GM23338 (cell line): ENCODE measurements at regions not wholly inside any gene's neighbourhood (a gene's known extent, or its start where the extent isn't known, plus 50 kb on each side); places are given as distances from the start of the nearest gene placed in this dataset.
A peak's percentile ranks its signal among the peaks of the same experiment; 100 is the strongest.

ENCODE experiments used
- ATAC-seq: fragments of 200-7000 bp; cut with Tn5 transposase; 3 replicates; pipeline ENCODE4 v1.9.1; 2020
- DNase-seq: peaks from one replicate; pipeline ENCODE4 v3.0.0-alpha.2; 2015; ENCODE audit warnings: low spot score
- H2AFZ ChIP-seq: fragments of 200-600 bp; sonication (generic); 2 replicates; pipeline ENCODE4 v1.8.0; 2016; ENCODE audit warnings: antibody characterized with exemption, mild to moderate bottlenecking, moderate library complexity
- H3F3A ChIP-seq: fragments of 200-600 bp; sonication (generic); replicated peaks from 2 replicates; pipeline ENCODE4 v1.8.0; 2017; ENCODE audit warnings: antibody characterized with exemption, mixed run types, low read depth
- H3K27ac ChIP-seq: fragments of 200-600 bp; sonication (generic); 2 replicates; pipeline ENCODE4 v1.6.1; 2016; ENCODE audit warnings: low read depth
- H3K27me3 ChIP-seq: fragments of 200-600 bp; sonication (generic); 2 replicates; pipeline ENCODE4 v1.8.0; 2016; ENCODE audit warnings: mild to moderate bottlenecking, mixed run types, moderate library complexity; ENCODE audit not compliant: insufficient read depth
- H3K36me3 ChIP-seq: fragments of 200-600 bp; sonication (generic); 2 replicates; pipeline ENCODE4 v1.8.0; 2016; ENCODE audit warnings: mild to moderate bottlenecking; ENCODE audit not compliant: insufficient read depth
- H3K4me1 ChIP-seq: fragments of 200-600 bp; sonication (generic); 2 replicates; pipeline ENCODE4 v1.8.0; 2016; ENCODE audit warnings: mild to moderate bottlenecking, moderate library complexity; ENCODE audit not compliant: insufficient read depth
- H3K4me2 ChIP-seq: fragments of 200-600 bp; sonication (generic); 2 replicates; pipeline ENCODE4 v1.7.1; 2017; ENCODE audit warnings: mixed run types
- H3K4me3 ChIP-seq: fragments of 200-600 bp; sonication (generic); 2 replicates; pipeline ENCODE4 v1.6.1; 2016; ENCODE audit warnings: mixed run types
- H3K79me2 ChIP-seq: fragments of 200-600 bp; sonication (generic); replicated peaks from 2 replicates; pipeline ENCODE4 v1.8.0; 2017; ENCODE audit warnings: mild to moderate bottlenecking; ENCODE audit not compliant: insufficient read depth
- H3K9me2 ChIP-seq: fragments of 200-600 bp; sonication (generic); 2 replicates; pipeline ENCODE4 v1.8.0; 2017; ENCODE audit not compliant: insufficient read depth
- H4K20me1 ChIP-seq: fragments of 200-600 bp; sonication (generic); replicated peaks from 2 replicates; pipeline ENCODE4 v1.8.0; 2017; ENCODE audit warnings: mild to moderate bottlenecking; ENCODE audit not compliant: insufficient read depth
- H3K27ac Mint-ChIP-seq: 2 replicates; pipeline ENCODE4 v1.8.0; 2020; ENCODE audit warnings: inconsistent platforms, mild to moderate bottlenecking, moderate library complexity, mixed read lengths
- H3K27me3 Mint-ChIP-seq: 3 replicates; pipeline ENCODE4 v1.8.0; 2022; ENCODE audit warnings: low read depth, mild to moderate bottlenecking, moderate library complexity, mixed read lengths, inconsistent platforms; ENCODE audit not compliant: insufficient read depth, poor library complexity
- H3K36me3 Mint-ChIP-seq: 3 replicates; pipeline ENCODE4 v1.8.0; 2021; ENCODE audit warnings: low read depth, mild to moderate bottlenecking, inconsistent platforms, moderate library complexity, mixed read lengths
- H3K4me1 Mint-ChIP-seq: 3 replicates; pipeline ENCODE4 v1.8.0; 2020; ENCODE audit warnings: mild to moderate bottlenecking, inconsistent platforms, mixed read lengths
- H3K4me3 Mint-ChIP-seq: 3 replicates; pipeline ENCODE4 v1.8.0; 2021; ENCODE audit warnings: moderate library complexity, mild to moderate bottlenecking, inconsistent platforms, mixed read lengths
- H3K9me3 Mint-ChIP-seq: 3 replicates; pipeline ENCODE4 v1.8.0; 2020; ENCODE audit warnings: moderate library complexity, mild to moderate bottlenecking, inconsistent platforms, mixed read lengths
- CREB1 ChIP-seq: fragments of 250-450 bp; sonication (Bioruptor Pico); IDR thresholded peaks from 2 replicates; pipeline ENCODE4 v1.5.0; 2020; ENCODE audit warnings: low read depth, mild to moderate bottlenecking, moderate library complexity
- CTCF ChIP-seq, 2 experiments: fragments of 200-600 bp in 1 of 2; sonication (generic) in 1 of 2; conservative IDR thresholded peaks; 2 replicates each; pipeline versions ENCODE4 v1.5.1 to v1.6.1; 2016 to 2017; ENCODE audit warnings: antibody characterized with exemption in 2 of 2, low read depth in 2 of 2, mild to moderate bottlenecking in 2 of 2, moderate library complexity in 1 of 2
- EZH2phosphoT487 ChIP-seq: fragments of 200-600 bp; sonication (generic); IDR thresholded peaks from one replicate; pipeline ENCODE4 v1.8.1; 2018; ENCODE audit warnings: antibody characterized with exemption; ENCODE audit not compliant: unreplicated experiment
- NANOG ChIP-seq: IDR thresholded peaks from 2 replicates; pipeline ENCODE4 v1.6.1; 2016; ENCODE audit warnings: antibody characterized with exemption, borderline replicate concordance
- POLR2AphosphoS5 ChIP-seq: IDR thresholded peaks from 2 replicates; pipeline ENCODE4 v1.6.1; 2016; ENCODE audit warnings: antibody characterized with exemption, low read depth
- STAT1 ChIP-seq: IDR thresholded peaks from one replicate; pipeline ENCODE4 v1.6.1; 2016; ENCODE audit warnings: antibody characterized with exemption; ENCODE audit not compliant: unreplicated experiment
- ZNF462 ChIP-seq: fragments of 250-450 bp; sonication (Bioruptor Pico); IDR thresholded peaks from 2 replicates; pipeline ENCODE4 v1.5.0; 2020; ENCODE audit warnings: mild to moderate bottlenecking, moderate library complexity

- Histone ChIP-seq H3K4me1 (peaks cover 26% of the 10 kb centered on the region), H2AFZ (no peak overlapping the region), H3F3A (0 out of 2 replicates have a peak, but pooled peaks cover 5% of the 10 kb centered on the region), H3K4me3 (no peak overlapping the region), H3K36me3 (peaks cover 14% of the 10 kb centered on the region; the same call in 1 of the 2 replicates), H3K4me2 (peak overlapping the region; percentile 48), H3K27me3 (no peaks in the 10 kb centered on the region), H3K27ac (peak overlapping the region; percentile 78), H3K9me2 (peaks cover 10% of the 10 kb centered on the region), H3K79me2 (no peaks in the 10 kb centered on the region), H4K20me1 (no peaks in the 10 kb centered on the region)
- DNase-seq, result peak; percentile 43
- Mint-ChIP-seq H3K4me3 (no peak overlapping the region), H3K27me3 (peaks cover 6% of the 10 kb centered on the region), H3K36me3 (peaks cover 62% of the 10 kb centered on the region), H3K27ac (peak overlapping the region; percentile 83), H3K4me1 (peaks cover 36% of the 10 kb centered on the region), H3K9me3 (peaks cover 49% of the 10 kb centered on the region)
- TF ChIP-seq CREB1 (CRISPR knock-in tag), result no peak
- no peak for TF ChIP-seq EZH2phosphoT487
- no peak for TF ChIP-seq CTCF (conservative IDR thresholded peaks at IDR 0.05; ENCODE audit: low read depth in 2 of 2)
- TF ChIP-seq STAT1, result no peak
- peak; percentile 69 for TF ChIP-seq NANOG
- no peak for TF ChIP-seq POLR2AphosphoS5
- peak; percentile 66; the same call in 1 of the 2 replicates for TF ChIP-seq ZNF462 (CRISPR knock-in tag)
- peak; percentile 63 for ATAC-seq
Observed at GRCh38 chr3:70476174-70476573, 163.7 kb upstream of the MDFIC2 start.
